HG03025 (cell line): ENCODE measurements at regions not wholly inside any gene's neighbourhood (a gene's known extent, or its start where the extent isn't known, plus 50 kb on each side); places are given as distances from the start of the nearest gene placed in this dataset.

Experiments
- ATAC-seq: cut with Tn5 transposase; IDR thresholded peaks from one replicate; pipeline ENCODE4 v1.9.1; 2021; ENCODE audit warnings: mild to moderate bottlenecking, moderate library complexity; ENCODE audit not compliant: unreplicated experiment, low FRiP score

- ATAC-seq: no peak
These were observed 85.1 kb upstream of the ARHGAP5 start for GRCh38 chr14:31992011-31992447.

- no peak for ATAC-seq
These were observed 83.6 kb upstream of the ARHGAP5 start for GRCh38 chr14:31993521-31993951.

DNA sequence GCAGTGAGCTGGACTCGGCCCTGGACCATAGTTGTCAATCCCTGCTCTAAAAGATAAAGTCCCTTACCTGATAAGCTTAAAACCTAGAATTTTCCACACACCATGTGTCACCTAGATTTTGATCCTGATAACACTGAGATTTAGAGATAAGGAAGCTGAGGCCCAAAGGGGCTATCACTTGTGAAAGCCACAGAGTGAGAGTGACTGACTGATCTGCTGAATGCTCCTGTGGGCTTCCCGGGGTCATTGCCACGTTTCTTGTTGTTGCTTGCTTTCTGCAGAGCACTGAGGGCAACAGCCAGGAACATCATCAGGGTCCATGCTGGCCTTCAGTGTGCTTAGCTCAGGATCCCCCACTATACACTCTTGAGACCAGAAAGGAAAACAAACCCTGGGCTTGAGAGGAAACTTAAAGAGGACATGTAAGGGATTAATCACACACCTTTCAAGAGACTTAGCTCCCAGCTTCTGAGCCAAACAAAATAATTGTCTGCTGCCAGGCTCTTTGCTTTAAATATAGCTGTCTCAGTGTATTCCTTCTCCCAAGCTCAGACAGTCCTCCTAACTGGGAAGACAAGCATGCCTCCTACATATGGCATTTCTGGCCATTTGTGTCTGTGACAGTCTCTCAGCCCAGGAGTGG lies 82.6 kb upstream of the ARHGAP5 start:
- no peak for ATAC-seq

DNA sequence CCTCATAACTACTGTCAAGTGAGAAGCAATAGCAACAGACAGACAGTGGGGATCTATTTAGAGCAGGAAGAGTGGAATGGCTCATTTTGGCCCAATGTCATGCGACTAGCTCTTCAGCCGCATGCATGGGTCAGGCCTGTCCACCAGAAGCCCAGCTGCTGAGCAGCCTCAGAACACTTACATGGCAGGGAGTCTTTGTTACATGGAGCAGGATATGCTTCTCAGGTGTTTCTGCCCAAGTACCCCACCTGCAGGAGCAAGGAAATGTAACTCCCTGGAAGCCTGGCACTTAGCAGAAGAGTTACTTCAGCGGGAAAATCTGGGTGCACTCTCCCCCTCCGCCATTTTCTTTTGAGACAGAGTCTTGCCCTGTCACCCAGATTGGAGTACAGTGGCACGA lies 73.5 kb upstream of the ARHGAP5 start:
- no peak for ATAC-seq

DNA sequence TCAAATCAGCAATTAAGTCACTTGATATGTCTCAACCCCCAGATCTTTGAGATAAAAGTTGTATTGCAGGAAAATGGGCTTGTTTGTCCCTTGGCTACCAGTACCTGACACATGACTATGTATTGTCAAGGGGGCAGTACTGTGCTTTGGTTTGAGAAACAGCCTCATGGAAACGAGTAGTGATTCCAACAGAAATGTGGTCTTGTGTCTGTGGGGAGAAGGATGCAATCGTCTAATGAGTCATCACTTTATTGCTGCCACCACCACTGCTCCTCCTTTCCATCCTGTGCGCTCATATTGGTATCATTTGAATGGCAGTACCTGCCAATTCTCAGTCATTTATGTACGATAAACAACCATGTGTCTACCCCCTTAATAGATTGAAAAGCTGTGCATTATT lies 72.8 kb upstream of the ARHGAP5 start:
- no peak for ATAC-seq

GRCh38 chr14:32005628-32006027 lies 71.5 kb upstream of the ARHGAP5 start:
- no peak for ATAC-seq

GRCh38 chr14:32006263-32007110 lies 70.6 kb upstream of the ARHGAP5 start:
- no peak for ATAC-seq

DNA sequence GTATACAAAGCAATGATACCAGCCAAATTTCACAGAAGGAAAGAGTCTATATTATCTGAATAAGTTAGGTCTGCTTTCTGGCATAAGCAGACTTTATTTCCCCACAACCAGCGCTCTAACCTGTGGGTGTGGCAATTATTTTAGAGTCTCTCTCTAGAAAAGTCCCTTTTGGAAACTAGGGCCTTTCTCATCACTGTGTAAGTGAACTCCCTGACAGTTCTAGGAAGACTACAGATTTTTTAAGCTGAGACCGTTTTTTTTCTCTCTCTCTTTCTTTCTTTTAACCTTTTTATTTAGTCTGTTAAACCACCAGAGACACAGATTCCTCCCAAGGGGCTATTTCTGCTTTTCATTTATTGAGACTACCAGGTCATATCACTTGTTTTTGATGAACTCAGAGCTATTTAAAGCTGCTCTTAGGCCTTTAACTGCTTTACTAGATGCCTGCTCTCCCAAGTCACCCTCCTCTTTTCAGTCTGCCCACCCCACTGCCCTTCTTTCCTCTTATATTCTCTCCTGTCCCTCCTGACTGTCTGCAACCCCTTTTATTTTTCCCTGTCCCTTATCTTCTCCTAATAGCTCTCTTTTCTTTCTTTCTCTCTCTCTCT lies 69.2 kb upstream of the ARHGAP5 start:
- no peak for ATAC-seq

DNA sequence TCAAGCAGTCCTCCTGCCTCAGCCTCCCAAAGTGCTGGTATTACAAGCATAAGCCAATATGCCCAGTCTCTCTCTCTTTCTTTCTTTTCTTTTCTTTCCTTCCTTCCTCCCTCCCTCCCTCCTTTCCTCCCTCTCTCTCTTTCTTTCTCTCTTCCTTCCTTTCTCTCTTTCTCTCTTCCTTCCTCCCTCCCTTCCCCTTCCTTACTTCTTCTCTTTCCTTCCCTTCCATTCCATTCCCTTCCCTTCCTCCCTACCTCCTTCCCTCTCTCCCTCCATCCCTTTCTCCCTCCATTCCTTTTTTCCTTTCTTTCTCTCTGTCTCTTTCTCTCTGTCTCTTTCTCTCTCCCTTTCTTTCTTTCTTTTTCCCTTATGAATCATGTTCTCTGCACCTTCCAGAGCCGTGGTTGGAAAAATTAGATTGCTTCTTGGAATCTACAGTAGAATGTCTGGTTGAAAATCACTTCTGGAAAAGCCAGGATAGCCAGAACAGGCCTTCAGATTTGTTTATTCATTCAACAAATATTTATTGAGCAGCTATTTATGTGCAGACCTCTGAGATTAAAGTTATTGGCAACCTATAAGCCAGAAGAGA lies 68.4 kb upstream of the ARHGAP5 start:
- ATAC-seq: no peak

- no peak for ATAC-seq
These were observed 67.7 kb upstream of the ARHGAP5 start for GRCh38 chr14:32009221-32009975.

DNA sequence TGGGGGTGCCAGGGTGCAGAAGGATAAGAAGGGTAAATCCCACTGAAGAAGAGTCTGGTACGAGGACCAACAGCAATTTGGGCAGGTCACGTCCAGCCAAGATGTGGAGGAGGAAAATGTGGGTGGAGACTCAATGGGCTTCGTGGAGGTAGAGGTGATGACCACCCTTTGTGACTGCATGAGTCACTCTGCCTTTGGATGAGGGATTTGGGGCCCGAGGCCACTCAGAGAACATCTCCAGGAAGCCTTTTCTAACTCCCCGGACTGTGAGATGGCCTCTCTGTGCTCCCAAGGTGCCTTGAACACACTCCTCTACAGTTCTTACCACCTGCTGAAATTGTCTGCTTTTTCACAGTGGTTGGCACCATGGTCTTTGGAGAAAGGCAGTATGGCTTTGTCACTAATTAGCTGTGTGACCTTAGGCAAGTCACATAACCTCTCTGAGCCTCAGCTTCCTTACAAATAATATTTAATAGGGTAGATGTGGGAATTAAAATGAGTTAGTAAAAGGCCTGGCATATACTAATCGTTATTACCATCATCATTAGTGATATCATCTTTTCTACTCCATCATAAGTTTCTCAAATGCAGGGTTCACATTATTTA lies 67.0 kb upstream of the ARHGAP5 start:
- no peak for ATAC-seq

DNA sequence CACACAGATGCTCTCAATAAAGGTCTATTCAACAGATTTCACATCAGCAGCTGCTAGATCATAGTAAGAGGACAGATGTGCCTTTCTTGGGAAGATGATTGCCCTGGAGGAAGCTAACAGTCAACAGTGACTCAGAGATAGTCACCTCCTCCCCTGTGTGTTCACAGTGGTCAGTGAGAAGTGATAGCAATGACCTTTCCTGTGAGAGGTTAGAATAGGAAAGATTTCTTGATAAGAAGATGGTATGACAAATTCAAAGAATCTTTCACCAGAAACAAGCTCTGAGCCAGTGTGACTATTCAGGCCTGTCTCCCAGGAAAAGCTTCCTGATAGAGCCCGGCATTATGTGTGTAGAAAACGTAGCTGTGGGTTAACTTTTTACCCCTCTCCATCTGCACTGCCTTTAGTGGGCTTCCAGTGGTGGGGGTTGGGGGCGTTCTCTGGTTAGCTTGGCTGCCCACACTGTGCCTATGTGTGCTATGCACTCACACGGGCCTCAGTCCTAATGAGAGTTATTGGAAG lies 66.4 kb upstream of the ARHGAP5 start:
- no peak for ATAC-seq

DNA sequence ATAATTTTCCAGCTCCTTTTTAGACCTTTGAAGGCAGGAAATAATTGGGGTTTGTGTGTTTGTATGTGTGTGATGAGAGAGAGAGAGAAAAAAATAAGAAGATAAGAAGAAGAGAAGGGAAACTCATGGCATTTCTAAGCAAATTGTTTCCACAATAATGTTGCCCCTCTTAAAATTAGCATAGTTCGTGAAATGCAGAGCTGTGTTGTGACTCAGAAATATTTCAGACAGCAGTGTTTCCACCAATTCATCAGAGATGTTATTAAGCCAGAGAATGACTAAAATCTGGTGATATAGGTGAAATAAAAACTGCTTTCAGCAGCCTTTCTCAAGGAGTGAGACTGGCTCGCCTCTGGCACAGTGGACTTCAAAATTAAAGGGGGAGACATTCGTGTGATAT lies 65.9 kb upstream of the ARHGAP5 start:
- ATAC-seq: no peak

DNA sequence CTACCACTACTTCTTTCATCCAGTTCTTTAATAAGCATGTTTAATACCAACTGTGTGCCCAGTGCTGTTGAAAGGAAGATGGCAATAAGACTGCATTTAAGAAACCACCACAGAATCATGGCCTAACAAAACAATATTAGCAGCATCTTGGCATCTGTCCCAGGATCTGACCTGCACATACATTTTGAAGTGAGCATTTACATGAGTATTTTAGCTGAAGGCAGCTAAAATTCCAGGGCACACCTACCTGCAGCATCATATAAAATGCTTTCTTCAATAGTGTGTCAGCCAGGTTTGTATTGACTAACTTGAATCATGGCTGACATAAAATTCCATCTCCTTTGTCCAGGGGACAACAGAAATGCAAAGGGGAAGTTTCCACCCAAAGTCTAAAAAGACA lies 65.0 kb upstream of the ARHGAP5 start:
- ATAC-seq: no peak

- no peak for ATAC-seq
These were observed 64.5 kb upstream of the ARHGAP5 start for GRCh38 chr14:32012571-32012970.

DNA sequence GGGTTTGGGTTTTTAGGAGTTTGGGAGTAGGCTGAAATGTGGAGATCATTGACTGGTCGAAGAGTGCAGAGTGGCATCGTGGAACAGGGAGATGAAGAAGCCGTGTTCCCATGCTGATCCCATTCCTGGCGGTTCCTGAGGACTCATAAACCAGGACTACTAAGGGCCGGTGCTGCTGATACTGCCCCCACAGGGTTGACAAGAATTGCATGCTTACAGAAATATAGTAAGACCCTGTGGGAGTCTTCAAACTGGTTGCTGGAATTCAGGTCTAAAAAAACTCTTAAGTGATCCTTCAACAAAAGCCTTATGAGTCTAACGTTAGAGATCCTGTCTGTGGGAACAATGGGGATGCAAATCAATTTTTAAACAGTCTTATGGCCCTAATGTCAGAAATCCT lies 64.0 kb upstream of the ARHGAP5 start:
- ATAC-seq: no peak

GRCh38 chr14:32014057-32014456 lies 63.0 kb upstream of the ARHGAP5 start:
- ATAC-seq: no peak

DNA sequence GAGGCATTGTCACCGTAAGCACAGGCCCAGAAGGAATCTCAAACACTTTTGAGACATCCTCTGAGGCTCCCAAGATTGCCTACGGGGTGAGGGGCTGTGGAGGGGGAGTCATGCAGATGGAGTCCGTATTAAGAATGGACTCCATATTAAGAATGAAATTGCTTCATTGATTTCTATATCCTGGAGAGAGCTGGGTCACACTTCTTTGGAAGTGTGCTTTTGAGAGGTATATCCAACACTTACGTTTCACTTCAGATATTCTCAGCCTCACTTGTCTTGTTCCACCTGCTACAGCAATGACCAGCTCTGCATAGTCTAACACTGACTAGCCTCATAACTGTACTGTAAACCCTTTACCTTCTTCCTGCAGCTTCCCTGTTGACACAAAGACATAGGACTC lies 62.6 kb upstream of the ARHGAP5 start:
- ATAC-seq: no peak

GRCh38 chr14:32015166-32015565 lies 61.9 kb upstream of the ARHGAP5 start:
- ATAC-seq: no peak

DNA sequence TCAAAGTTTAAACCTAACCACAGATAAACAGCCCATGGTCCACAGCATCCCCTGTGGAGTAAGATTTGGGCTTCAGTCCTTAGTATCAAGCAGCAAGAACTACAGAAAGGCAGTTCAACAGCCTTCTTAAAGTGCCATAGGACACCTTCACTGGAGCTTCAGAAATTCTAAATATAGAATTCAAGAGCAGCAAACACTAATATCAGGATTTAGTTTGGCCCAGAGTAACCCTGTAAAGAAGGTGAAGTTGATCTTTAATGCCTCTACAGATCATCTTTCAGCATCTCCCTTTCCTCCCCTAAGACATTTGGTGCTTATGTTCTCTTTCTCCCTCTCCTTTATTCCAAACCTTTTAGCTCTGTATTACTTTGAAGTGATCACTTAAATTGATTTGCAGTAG lies 59.5 kb upstream of the ARHGAP5 start:
- ATAC-seq: no peak
